ENCODE measurements at regions not wholly inside any gene's neighbourhood (a gene's known extent, or its start where the extent isn't known, plus 50 kb on each side); places are given as distances from the start of the nearest gene placed in this dataset.
"Not testable (repeated sequence)": the region's sequence is repeated elsewhere in the genome, so short reads cannot be mapped to it uniquely, and the experiment has no call there.

DNA sequence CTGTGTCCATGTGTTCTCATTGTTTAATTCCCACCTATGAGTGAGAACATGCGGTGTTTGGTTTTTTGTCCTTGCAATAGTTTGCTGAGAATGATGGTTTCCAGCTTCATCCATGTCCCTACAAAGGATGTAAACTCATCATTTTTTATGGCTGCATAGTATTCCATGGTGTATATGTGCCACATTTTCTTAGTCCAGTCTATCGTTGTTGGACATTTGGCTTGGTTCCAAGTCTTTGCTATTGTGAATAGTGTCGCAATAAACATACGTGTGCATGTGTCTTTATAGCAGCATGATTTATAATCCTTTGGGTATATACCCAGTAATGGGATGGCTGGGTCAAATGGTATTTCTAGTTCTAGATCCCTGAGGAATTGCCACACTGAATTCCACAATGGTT is 114.2 kb upstream of the ZNF195 start:
- H3K4me1 Mint-ChIP-seq; H3K4me3 Mint-ChIP-seq; H3K9me3 Mint-ChIP-seq; H3K27me3 Mint-ChIP-seq; ATAC-seq (replicated peaks); H3K36me3 Mint-ChIP-seq (ENCODE audit: low read depth); H3K27ac Mint-ChIP-seq: not testable (repeated sequence)

DNA sequence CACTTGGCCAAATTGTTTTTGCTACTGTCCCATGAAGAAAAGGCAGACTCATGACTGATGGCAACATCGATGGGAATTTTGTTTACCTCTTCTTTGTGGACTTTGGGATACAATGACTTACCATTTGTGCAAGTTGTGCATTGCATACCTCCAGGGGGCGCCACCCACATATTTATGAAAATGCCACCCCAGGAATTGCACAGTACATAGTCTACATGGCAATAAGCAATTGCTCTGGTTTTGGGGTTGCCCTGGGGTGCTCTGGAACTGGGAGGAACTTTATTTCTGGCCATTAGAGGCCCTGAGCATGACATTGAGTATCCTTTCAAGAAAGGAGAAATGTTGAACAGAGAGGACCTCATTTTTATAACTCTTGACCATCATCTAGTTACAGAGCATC is 109.1 kb upstream of the ZNF195 start:
- H3K27ac Mint-ChIP-seq; ATAC-seq (replicated peaks); H3K4me1 Mint-ChIP-seq; H3K27me3 Mint-ChIP-seq; H3K36me3 Mint-ChIP-seq (ENCODE audit: low read depth); H3K4me3 Mint-ChIP-seq; H3K9me3 Mint-ChIP-seq: not testable (repeated sequence)

DNA sequence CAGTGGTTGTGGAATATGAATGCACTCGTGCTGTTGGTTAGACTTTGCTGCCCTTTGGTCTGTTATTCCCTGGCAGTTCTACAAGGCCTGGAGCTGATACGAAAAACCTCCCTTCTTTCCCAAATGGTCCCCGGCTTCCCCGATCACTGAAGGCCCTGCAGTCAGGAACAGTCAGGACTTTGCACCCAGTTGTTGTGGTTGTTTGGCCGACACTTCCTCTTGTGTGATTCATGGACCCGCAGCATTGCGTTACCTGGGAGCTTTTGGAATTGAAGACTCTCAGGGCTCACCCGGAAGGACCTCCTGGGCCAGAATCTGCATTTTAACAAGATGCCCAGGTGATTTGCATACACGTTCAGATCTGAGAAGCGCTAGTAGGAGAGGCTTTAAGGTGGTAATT is 106.8 kb upstream of the ZNF195 start:
- H3K4me1 Mint-ChIP-seq; H3K4me3 Mint-ChIP-seq; H3K9me3 Mint-ChIP-seq; H3K27ac Mint-ChIP-seq; ATAC-seq (replicated peaks); H3K36me3 Mint-ChIP-seq (ENCODE audit: low read depth); H3K27me3 Mint-ChIP-seq: not testable (repeated sequence)

- not testable (repeated sequence) for H3K4me1 Mint-ChIP-seq; H3K36me3 Mint-ChIP-seq (ENCODE audit: low read depth); H3K4me3 Mint-ChIP-seq; H3K27ac Mint-ChIP-seq; H3K27me3 Mint-ChIP-seq; H3K9me3 Mint-ChIP-seq; ATAC-seq (replicated peaks)
Measured at GRCh38 chr11:3476937-3477885, 98.3 kb upstream of the ZNF195 start.

DNA sequence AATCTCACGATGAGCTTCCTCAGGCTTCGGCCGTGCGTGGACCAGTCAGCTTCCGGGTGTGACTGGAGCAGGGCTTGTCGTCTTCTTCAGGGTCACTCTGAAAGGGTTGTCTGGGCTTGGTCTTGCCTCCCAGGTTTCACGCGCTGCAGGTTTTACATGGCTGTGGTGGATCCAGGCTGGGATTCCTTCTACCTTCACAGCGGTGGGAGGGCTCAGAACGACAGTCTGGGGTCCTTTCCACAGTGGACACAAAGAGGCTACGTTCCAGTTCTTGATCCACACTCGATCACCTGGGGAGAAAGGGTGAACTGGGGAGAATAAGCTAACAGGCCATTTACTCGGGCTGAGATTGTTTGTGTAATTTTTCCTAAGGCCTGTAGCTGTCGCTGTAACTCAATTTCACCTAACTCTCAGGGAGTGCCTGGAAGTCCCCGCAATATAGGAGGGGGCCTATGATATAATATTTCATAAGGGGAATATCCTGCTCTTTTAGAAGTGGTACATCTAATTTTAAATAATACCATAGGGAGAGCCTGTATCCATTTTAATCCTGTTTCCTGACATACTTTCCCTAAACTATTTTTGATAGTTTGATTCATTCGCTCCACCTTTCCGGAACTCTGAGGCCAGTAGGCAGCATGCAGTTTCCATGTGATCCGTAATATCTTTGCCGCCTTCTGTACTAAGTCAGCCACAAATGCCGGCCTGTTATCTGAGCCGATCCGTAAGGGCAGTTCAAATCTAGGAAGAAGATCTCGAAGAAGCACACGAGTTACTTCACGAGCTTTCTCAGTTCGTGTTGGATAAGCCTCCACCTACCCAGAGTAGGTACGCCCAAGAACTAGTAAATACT is 97.4 kb upstream of the ZNF195 start:
- not testable (repeated sequence) for H3K9me3 Mint-ChIP-seq; H3K27ac Mint-ChIP-seq; H3K4me3 Mint-ChIP-seq; H3K4me1 Mint-ChIP-seq; H3K36me3 Mint-ChIP-seq (ENCODE audit: low read depth); ATAC-seq (replicated peaks); H3K27me3 Mint-ChIP-seq

GRCh38 chr11:3468963-3469362 is 90.0 kb upstream of the ZNF195 start:
- not testable (repeated sequence) for H3K4me1 Mint-ChIP-seq; H3K9me3 Mint-ChIP-seq; ATAC-seq (replicated peaks); H3K36me3 Mint-ChIP-seq (ENCODE audit: low read depth); H3K27ac Mint-ChIP-seq; H3K4me3 Mint-ChIP-seq
- H3K27me3 Mint-ChIP-seq, result peaks cover 12% of the 10 kb centered on the region

DNA sequence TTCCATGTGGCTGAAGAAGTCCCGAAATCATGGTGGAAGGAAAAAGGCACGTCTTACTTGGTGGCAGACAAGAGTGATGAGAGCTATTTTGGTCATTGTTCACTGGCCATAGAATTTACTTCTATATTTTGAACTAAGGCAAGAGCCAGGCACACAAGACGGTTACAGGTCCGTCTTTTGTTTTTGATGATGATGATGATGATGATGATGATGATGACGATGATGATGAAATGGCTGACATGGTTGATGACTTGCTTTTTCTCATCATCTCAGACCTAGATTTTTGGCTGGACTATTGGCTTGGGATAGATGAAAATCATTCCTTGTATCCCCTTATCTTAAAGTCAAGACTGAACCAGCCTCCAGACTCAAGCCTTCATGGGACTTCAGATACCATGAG is 88.7 kb upstream of the ZNF195 start:
- H3K27ac Mint-ChIP-seq, result not testable (repeated sequence)

GRCh38 chr11:3455666-3456065 is 76.7 kb upstream of the ZNF195 start:
- not testable (repeated sequence) for ATAC-seq (replicated peaks); H3K4me1 Mint-ChIP-seq; H3K27ac Mint-ChIP-seq; H3K27me3 Mint-ChIP-seq; H3K9me3 Mint-ChIP-seq; H3K36me3 Mint-ChIP-seq (ENCODE audit: low read depth)
- peak overlapping the region; percentile 59 for H3K4me3 Mint-ChIP-seq

More for the DNA sequence above, 88.7 kb upstream of the ZNF195 start:
- not testable (repeated sequence) for H3K4me3 Mint-ChIP-seq; H3K9me3 Mint-ChIP-seq; H3K27me3 Mint-ChIP-seq; ATAC-seq (replicated peaks); H3K36me3 Mint-ChIP-seq (ENCODE audit: low read depth); H3K4me1 Mint-ChIP-seq

GRCh38 chr11:3454844-3455243 is 75.9 kb upstream of the ZNF195 start:
- H3K4me3 Mint-ChIP-seq, result peak overlapping the region; percentile 59
- ATAC-seq (replicated peaks); H3K9me3 Mint-ChIP-seq; H3K27ac Mint-ChIP-seq; H3K4me1 Mint-ChIP-seq; H3K36me3 Mint-ChIP-seq (ENCODE audit: low read depth); H3K27me3 Mint-ChIP-seq: not testable (repeated sequence)

- H3K9me3 Mint-ChIP-seq; H3K4me3 Mint-ChIP-seq; H3K4me1 Mint-ChIP-seq; H3K36me3 Mint-ChIP-seq (ENCODE audit: low read depth); H3K27me3 Mint-ChIP-seq; ATAC-seq (replicated peaks); H3K27ac Mint-ChIP-seq: not testable (repeated sequence)
Measured at GRCh38 chr11:3453596-3454256, 74.8 kb upstream of the ZNF195 start.

GRCh38 chr11:3450822-3451221 is 71.9 kb upstream of the ZNF195 start:
- H3K27ac Mint-ChIP-seq; H3K4me3 Mint-ChIP-seq; ATAC-seq (replicated peaks); H3K27me3 Mint-ChIP-seq; H3K36me3 Mint-ChIP-seq (ENCODE audit: low read depth); H3K4me1 Mint-ChIP-seq; H3K9me3 Mint-ChIP-seq: not testable (repeated sequence)

GRCh38 chr11:3445535-3445934 is 66.6 kb upstream of the ZNF195 start:
- H3K9me3 Mint-ChIP-seq; H3K4me3 Mint-ChIP-seq; ATAC-seq (replicated peaks); H3K27ac Mint-ChIP-seq; H3K4me1 Mint-ChIP-seq; H3K36me3 Mint-ChIP-seq (ENCODE audit: low read depth): not testable (repeated sequence)
- peaks cover 19% of the 10 kb centered on the region for H3K27me3 Mint-ChIP-seq

DNA sequence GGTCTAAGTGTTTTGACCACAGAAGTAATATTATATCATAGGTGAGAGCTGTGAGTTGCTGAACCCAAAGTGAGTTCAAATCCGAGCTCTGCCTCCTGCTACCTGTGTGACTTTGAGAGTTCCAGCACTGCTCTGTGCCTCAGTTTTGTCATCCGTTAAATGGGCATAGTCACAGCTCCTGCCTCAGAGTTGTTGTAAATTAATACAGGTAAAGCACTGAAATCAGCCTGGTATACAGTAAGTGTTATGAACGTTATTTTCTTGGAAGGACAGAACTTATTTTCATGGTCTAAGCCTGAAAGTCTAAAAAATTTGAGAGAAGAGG is 65.4 kb upstream of the ZNF195 start:
- ATAC-seq (replicated peaks); H3K27ac Mint-ChIP-seq; H3K36me3 Mint-ChIP-seq (ENCODE audit: low read depth); H3K9me3 Mint-ChIP-seq; H3K4me3 Mint-ChIP-seq; H3K4me1 Mint-ChIP-seq: not testable (repeated sequence)
- H3K27me3 Mint-ChIP-seq, result peaks cover 21% of the 10 kb centered on the region

- H3K9me3 Mint-ChIP-seq; H3K27ac Mint-ChIP-seq; H3K4me1 Mint-ChIP-seq; H3K4me3 Mint-ChIP-seq; H3K36me3 Mint-ChIP-seq (ENCODE audit: low read depth); ATAC-seq (replicated peaks): not testable (repeated sequence)
- H3K27me3 Mint-ChIP-seq, result peaks cover 23% of the 10 kb centered on the region
Measured at GRCh38 chr11:3443700-3444419, 64.9 kb upstream of the ZNF195 start.
